Aorta (tissue), 5 donors: ENCODE measurements at regions not wholly inside any gene's neighbourhood (a gene's known extent, or its start where the extent isn't known, plus 50 kb on each side); places are given as distances from the start of the nearest gene placed in this dataset.

Experiments used
- ATAC-seq: fragments of 200-7000 bp; cut with Tn5 transposase; one replicate; pipeline ENCODE4 v1.9.1; 2022; ENCODE audit warnings: moderate library complexity; ENCODE audit not compliant: low FRiP score
- DNase-seq, 2 donors: peaks; one replicate each; pipeline ENCODE4 v3.0.0-alpha.2; 2020
- H3K27ac ChIP-seq, 2 donors: one replicate each; pipeline ENCODE4 v1.5.1; 2013; ENCODE audit warnings: low read length in 2 of 2, mild to moderate bottlenecking in 2 of 2, moderate library complexity in 2 of 2, control low read depth in 1 of 2, inconsistent platforms in 1 of 2, low read depth in 1 of 2
- H3K27me3 ChIP-seq, 2 donors: one replicate each; pipeline ENCODE4 v1.6.1; 2013; ENCODE audit warnings: control low read depth in 1 of 2, low read length in 1 of 2, mild to moderate bottlenecking in 1 of 2, moderate library complexity in 1 of 2; ENCODE audit not compliant: insufficient read depth in 2 of 2, control insufficient read depth in 1 of 2
- H3K36me3 ChIP-seq, 2 donors: one replicate each; pipeline ENCODE4 v1.6.1; 2013; ENCODE audit warnings: control low read depth in 1 of 2, low read length in 1 of 2, mild to moderate bottlenecking in 1 of 2; ENCODE audit not compliant: insufficient read depth in 2 of 2, control insufficient read depth in 1 of 2
- H3K4me1 ChIP-seq, 2 donors: one replicate each; pipeline ENCODE4 v1.6.1; 2013; ENCODE audit warnings: low read length in 2 of 2, control low read depth in 1 of 2, mild to moderate bottlenecking in 1 of 2, moderate library complexity in 1 of 2; ENCODE audit not compliant: insufficient read depth in 2 of 2, control insufficient read depth in 1 of 2
- H3K4me3 ChIP-seq, 2 donors: one replicate each; pipeline ENCODE4 v1.5.1; 2013; ENCODE audit warnings: low read length in 2 of 2, control low read depth in 1 of 2, mild to moderate bottlenecking in 1 of 2
- H3K9me3 ChIP-seq: one replicate; pipeline ENCODE4 v1.6.1; 2013; ENCODE audit warnings: mild to moderate bottlenecking, low read length; ENCODE audit not compliant: control insufficient read depth
- WGBS, 2 donors: extraction: QIAGEN DNeasy Blood & Tissue Kit; methylation state at CpG; one replicate each; pipeline ENCODE4 v1.1.7; 2013; 5-methylcytosine and 5-hydroxymethylcytosine counted together
- intact Hi-C, 2 donors: fragments of 100-400 bp; cut with DNase I; formaldehyde crosslinking; loops; one replicate each; pipeline versions ENCODE4 v1.14.2 to v1.15.0; 2022
- donor health status: healthy with polysubstance abuse.
- donor health status: Bipolar disorder and iron deficiency.
- donor health status: DM: no; HTN: no; CAD: no.
- donor health status: DM: no; HTN: no; CAD: no.
- donor health status: DM: yes; HTN: yes; CAD: no.

DNA sequence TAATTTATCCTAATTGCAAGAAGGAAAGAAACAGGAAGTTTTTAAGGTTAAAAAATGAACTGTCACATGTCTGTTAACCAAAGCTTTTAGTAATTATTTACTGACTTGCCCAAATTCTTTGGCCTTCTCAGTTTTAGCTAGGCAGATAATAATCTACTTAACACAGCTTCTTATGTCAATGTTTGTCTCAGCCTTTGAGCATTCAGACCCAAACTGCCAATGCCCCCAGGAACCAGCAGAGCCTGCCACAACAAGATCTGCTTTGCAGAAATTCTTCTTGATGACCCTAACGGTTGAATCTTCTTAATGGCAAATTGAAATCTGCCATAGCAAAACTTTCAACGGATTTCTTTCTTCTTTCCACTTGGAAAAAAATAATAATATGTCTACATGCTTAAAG is 792.4 kb upstream of the ADGRL2 start:
- no peaks in the 10 kb centered on the region for H3K4me1 ChIP-seq
- no peak overlapping the region for H3K4me3 ChIP-seq
- no peak overlapping the region for H3K27ac ChIP-seq
- ATAC-seq (no peak), DNase-seq (no peak)
- H3K27me3 ChIP-seq: no peaks in the 10 kb centered on the region
- intact Hi-C loops: no loop called here
- 78 to 89% methylated on average over 2 of the region's 2 CpGs for WGBS, 2 donors
- H3K36me3 ChIP-seq: no peaks in the 10 kb centered on the region
- H3K9me3 ChIP-seq: no peaks in the 10 kb centered on the region

DNA sequence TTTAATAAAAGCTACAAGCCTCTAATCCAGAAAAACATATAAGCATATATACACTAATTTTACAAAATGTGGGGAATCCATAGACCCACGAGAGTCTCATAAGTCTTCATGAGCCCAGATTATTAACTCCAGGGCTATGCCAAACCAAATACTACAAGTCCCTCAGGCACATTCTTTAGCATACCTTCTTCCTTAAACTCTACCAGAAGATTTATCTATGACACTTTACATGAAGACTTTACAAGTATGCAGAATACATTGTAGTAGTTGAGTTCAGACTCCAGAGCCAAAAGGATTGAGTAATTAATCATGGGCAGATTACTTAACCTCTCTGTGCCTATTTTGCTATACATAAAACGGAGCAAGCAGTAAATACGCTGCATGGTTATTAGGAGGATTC is 793.7 kb upstream of the ADGRL2 start:
- Histone ChIP-seq H3K27me3 (no peaks in the 10 kb centered on the region), H3K27ac (no peak overlapping the region), H3K36me3 (no peaks in the 10 kb centered on the region), H3K9me3 (no peaks in the 10 kb centered on the region), H3K4me3 (no peak overlapping the region), H3K4me1 (no peaks in the 10 kb centered on the region)
- WGBS, 2 donors: 69 to 70% methylated on average over 3 of the region's 3 CpGs
- no peak for DNase-seq
- intact Hi-C loops: no loop called here
- no peak for ATAC-seq

DNA sequence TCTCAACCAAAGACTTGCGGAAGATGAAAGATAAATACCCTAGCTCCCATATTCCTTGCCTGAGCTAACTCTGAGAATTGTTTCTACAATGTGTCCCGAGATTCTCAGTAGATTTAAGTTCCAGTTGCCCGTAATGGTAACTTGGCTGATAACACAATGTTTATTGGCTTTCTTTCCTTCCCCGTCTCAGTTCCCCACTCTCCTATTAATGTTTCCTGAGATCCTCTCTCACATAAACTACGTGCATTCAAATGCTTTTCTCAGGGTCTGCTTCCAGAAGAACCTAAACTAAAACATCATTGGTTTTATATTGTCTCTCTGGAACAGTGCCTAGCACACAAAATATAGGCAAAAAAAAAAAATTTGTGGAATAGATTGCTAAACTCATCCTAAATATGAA is 794.2 kb upstream of the ADGRL2 start:
- H3K4me3 ChIP-seq: no peak overlapping the region
- 57 to 65% methylated on average over 5 of the region's 5 CpGs for WGBS, 2 donors
- ATAC-seq: no peak
- intact Hi-C loops: no loop called here
- no peaks in the 10 kb centered on the region for H3K9me3 ChIP-seq
- no peaks in the 10 kb centered on the region for H3K36me3 ChIP-seq
- no peak overlapping the region for H3K27ac ChIP-seq
- no peaks in the 10 kb centered on the region for H3K27me3 ChIP-seq
- no peak for DNase-seq
- no peaks in the 10 kb centered on the region for H3K4me1 ChIP-seq

DNA sequence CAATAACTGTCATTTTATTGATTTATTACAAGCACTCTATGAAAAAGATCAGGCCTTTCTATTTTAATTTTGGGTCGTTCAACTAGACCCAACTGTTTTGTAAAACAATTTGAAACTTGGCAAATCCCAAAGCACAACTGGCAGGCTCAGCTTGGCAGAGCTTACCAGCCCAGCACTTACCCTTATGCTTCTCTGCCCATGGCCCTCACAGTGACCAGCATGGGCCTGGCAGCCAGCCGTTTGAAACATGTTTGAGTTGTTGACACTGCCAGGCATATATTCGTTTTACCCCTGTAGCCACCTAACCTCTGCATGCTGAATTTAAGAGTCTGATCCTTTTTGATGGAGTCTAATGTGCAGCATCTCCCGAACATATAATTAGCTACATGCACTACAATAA is 796.7 kb upstream of the ADGRL2 start:
- Histone ChIP-seq H3K36me3 (no peaks in the 10 kb centered on the region), H3K9me3 (no peaks in the 10 kb centered on the region), H3K27me3 (no peaks in the 10 kb centered on the region), H3K4me3 (no peak overlapping the region), H3K4me1 (no peaks in the 10 kb centered on the region), H3K27ac (no peak overlapping the region)
- intact Hi-C loops: no loop called here
- no peak for DNase-seq
- WGBS, 2 donors: 16 to 20% methylated on average over 4 of the region's 4 CpGs
- ATAC-seq: no peak

DNA sequence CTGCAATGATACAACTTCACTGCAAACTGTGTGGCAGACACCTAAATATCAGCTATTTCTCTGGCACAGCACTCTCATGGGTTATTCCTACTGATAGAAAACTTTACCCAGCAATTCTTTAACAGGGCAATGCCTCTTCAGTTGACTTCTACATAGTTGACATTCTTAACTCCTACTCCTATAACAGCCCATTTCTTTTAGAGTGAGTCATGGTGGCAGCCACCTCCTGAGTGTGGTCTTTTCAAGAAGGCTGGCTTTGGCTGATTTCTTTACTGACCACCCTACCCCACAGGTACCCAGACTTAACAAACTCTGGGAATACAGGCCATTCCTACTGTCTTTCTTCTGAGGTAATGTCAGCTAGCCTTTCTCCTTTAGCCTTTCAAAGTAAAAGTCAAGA is 805.8 kb upstream of the ADGRL2 start:
- no peaks in the 10 kb centered on the region for H3K9me3 ChIP-seq
- intact Hi-C loops: no loop called here
- no peak for DNase-seq
- H3K27me3 ChIP-seq: no peaks in the 10 kb centered on the region
- no peak overlapping the region for H3K27ac ChIP-seq
- H3K4me3 ChIP-seq: no peak overlapping the region
- no peak for ATAC-seq
- no peaks in the 10 kb centered on the region for H3K36me3 ChIP-seq
- no peaks in the 10 kb centered on the region for H3K4me1 ChIP-seq

DNA sequence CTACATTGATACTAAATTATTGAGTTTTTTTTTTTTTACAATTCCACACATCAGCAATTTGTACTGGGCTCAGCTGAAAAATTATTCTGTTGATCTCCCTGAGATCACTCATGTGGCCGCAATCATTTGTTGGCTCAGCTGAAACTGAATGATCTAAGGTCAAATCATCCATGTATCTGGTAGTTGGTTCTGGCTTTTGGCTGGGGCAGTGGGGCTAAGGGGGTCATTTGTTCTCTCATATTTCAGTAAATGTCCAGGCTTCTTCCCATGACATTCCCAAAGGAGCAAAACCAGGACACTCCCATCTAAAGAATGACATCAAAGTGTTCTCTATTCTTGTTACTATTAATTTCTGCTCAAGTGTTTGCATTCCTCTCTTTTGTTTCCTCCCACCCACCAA is 806.7 kb upstream of the ADGRL2 start:
- Histone ChIP-seq H3K4me1 (no peaks in the 10 kb centered on the region), H3K36me3 (no peaks in the 10 kb centered on the region), H3K27ac (no peak overlapping the region), H3K4me3 (no peak overlapping the region), H3K9me3 (no peaks in the 10 kb centered on the region), H3K27me3 (no peaks in the 10 kb centered on the region)
- no peak for DNase-seq
- intact Hi-C loops: no loop called here
- no peak for ATAC-seq
- WGBS, 2 donors: 97 to 98% methylated on average over 1 of the region's 1 CpG

DNA sequence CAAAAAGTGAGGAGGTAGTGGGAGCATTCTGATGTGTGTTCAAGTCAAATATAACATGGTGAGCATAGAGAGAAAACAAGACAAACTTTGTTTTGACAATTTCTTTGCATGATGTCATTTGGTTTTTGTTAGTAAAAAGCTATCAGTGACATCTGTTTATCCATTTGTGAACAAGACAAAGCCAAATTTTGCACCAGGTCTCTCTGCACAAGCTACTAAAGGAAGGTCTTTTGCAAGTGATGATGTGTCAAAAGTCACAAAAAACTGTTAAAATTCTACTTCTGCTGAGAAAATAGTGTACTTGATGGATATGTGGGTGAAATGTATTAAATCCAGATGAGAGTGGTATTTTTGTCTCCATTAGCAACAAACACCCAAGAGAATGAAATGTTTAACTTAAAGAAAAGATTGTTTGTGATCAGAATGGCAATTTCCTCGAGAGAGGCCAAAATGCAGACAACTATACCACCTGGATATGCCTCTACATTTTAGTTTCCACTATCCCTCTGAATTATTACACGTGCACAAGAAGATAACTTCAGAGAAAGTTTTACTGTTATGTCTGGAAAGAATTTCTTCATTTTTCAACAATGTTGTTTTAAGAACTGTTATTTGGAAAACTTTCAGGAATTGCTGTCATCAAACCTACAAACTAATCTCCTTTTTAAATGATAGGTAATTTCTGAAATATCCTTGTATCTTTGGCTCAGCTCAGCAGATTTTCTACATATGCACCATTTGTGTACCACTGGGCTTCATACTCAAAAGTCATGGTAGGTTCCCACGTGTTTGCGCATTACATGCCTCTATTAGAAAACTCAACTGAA is 807.4 kb upstream of the ADGRL2 start:
- no peaks in the 10 kb centered on the region for H3K9me3 ChIP-seq
- H3K27me3 ChIP-seq: no peaks in the 10 kb centered on the region
- WGBS, 2 donors: 62 to 63% methylated on average over 4 of the region's 4 CpGs
- H3K27ac ChIP-seq: no peak overlapping the region
- H3K4me3 ChIP-seq: no peak overlapping the region
- intact Hi-C loops: no loop called here
- H3K4me1 ChIP-seq: no peaks in the 10 kb centered on the region
- ATAC-seq: no peak
- no peak for DNase-seq
- no peaks in the 10 kb centered on the region for H3K36me3 ChIP-seq

DNA sequence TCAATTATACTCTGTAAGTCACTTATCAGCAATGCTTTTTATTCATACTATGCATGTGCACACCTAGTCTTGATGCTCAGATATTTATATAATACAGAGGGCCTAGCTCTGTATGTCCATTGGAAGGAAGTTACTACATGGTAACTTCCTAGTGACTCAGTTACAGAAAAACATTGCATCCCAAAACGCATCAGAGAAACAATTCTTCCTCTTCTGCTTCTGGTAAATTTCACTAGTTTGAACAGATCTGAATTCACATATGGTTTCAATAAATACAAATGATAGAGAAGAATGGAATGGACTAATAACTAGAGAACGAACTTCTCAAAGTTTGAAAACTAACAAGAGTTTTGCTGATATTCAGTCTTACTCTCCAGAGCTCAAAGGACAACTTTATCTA is 811.3 kb upstream of the ADGRL2 start:
- ATAC-seq: no peak

DNA sequence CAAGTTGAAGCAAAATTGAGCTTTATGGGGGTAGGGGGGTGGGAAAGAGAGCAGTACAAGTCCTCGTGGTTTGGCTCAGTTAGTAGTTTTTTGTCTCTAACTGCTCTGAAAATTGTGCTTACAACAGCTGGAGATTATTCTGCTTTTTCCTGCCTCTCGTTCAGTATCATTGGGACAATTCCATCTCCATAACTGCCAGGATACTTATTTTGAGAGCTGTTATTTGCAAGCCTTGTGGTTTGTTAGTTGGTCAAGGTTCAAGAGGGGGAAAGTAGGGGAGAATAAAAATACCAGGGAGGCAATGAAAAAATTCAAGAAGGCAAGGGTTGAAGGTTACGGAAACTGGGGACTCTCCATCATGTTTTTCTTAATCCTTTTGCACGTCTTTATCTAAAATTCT is 811.8 kb upstream of the ADGRL2 start:
- DNase-seq: no peak
- Histone ChIP-seq H3K36me3 (no peaks in the 10 kb centered on the region), H3K27me3 (no peaks in the 10 kb centered on the region), H3K9me3 (no peaks in the 10 kb centered on the region), H3K4me3 (no peak overlapping the region), H3K27ac (no peak overlapping the region), H3K4me1 (no peaks in the 10 kb centered on the region)
- 67 to 71% methylated on average over 4 of the region's 4 CpGs for whole genome bisulfite sequencing, 2 donors
- ATAC-seq: no peak
- intact Hi-C loops: no loop called here

More for the DNA sequence above, 811.3 kb upstream of the ADGRL2 start:
- WGBS, 2 donors: 88 to 89% methylated on average over 2 of the region's 2 CpGs
- Histone ChIP-seq H3K27ac (no peak overlapping the region), H3K36me3 (no peaks in the 10 kb centered on the region), H3K4me3 (no peak overlapping the region), H3K4me1 (no peaks in the 10 kb centered on the region), H3K27me3 (no peaks in the 10 kb centered on the region), H3K9me3 (no peaks in the 10 kb centered on the region)
- no peak for DNase-seq
- intact Hi-C loops: no loop called here
